Heart right ventricle (tissue), 16 donors: ENCODE measurements at regions not wholly inside any gene's neighbourhood (a gene's known extent, or its start where the extent isn't known, plus 50 kb on each side); places are given as distances from the start of the nearest gene placed in this dataset.

Experiments
- ATAC-seq, 8 donors: fragments of 200-7000 bp; cut with Tn5 transposase; one replicate each; pipeline ENCODE4 v1.9.1; 2020; ENCODE audit warnings: mild to moderate bottlenecking in 8 of 8, moderate library complexity in 8 of 8, moderate number of reproducible peaks in 1 of 8
- DNase-seq, 2 donors: peaks; one replicate each; pipeline ENCODE4 v3.0.0-alpha.2; 2020
- H3K27ac ChIP-seq, 10 donors: fragments of 200-600 bp; sonication (generic) in 2 of 10; one replicate each; pipeline versions ENCODE4 v1.5.0 to v1.8.0; 2020 to 2022; ENCODE audit warnings: mild to moderate bottlenecking in 3 of 10
- H3K27me3 ChIP-seq, 7 donors: fragments of 200-600 bp; one replicate each; pipeline ENCODE4 v1.8.0; 2021 to 2022; ENCODE audit warnings: mild to moderate bottlenecking in 2 of 7
- H3K36me3 ChIP-seq, 9 donors: fragments of 200-600 bp; sonication (generic) in 1 of 9; one replicate each; pipeline versions ENCODE4 v1.5.0 to v1.8.0; 2020 to 2022; ENCODE audit warnings: mild to moderate bottlenecking in 2 of 9
- H3K4me1 ChIP-seq, 9 donors: fragments of 200-600 bp; sonication (generic) in 1 of 9; one replicate each; pipeline versions ENCODE4 v1.5.0 to v1.8.0; 2020 to 2022; ENCODE audit warnings: mild to moderate bottlenecking in 4 of 9
- H3K4me3 ChIP-seq, 10 donors: fragments of 200-600 bp; sonication (generic) in 2 of 10; one replicate each; pipeline versions ENCODE4 v1.5.0 to v1.8.0; 2020 to 2022; ENCODE audit warnings: mild to moderate bottlenecking in 7 of 10, moderate library complexity in 2 of 10
- H3K9me3 ChIP-seq, 11 donors: fragments of 200-600 bp in 10 of 11; sonication (generic) in 2 of 11; one replicate each; pipeline versions ENCODE4 v1.5.0 to v1.8.0; 2013 to 2022; ENCODE audit warnings: mild to moderate bottlenecking in 2 of 11, control low read depth in 1 of 11, moderate library complexity in 1 of 11
- WGBS, 2 donors: extraction: QIAGEN DNeasy Blood & Tissue Kit; methylation state at CpG; one replicate each; pipeline ENCODE4 v1.1.7; 2013; ENCODE audit warnings: inconsistent platforms in 1 of 2; 5-methylcytosine and 5-hydroxymethylcytosine counted together
- intact Hi-C, 10 donors: fragments of 100-400 bp; cut with DNase I; formaldehyde crosslinking; loops; one replicate each; pipeline versions ENCODE4 v1.11.1 to v1.14.2; 2022
- TF ChIP-seq, protein P1 (sequence below), 9 donors: fragments of 200-600 bp; sonication (generic) in 2 of 9; IDR thresholded peaks; one replicate each; pipeline versions ENCODE4 v1.5.0 to v1.8.0; 2021 to 2022; ENCODE audit warnings: antibody characterized with exemption in 9 of 9, mild to moderate bottlenecking in 5 of 9, moderate library complexity in 1 of 9
- donor health status: Arrhythmogenic right ventricular cardiomyopathy.
- donor health status: ischemic (EF 13 %, LVEDD 7.1; RV severe dilation, severe dysfunction).
- donor health status: healthy with polysubstance abuse.
- donor health status: DM: no; HTN: yes; CAD: no.
- donor health status: DM: no; HTN: no; CAD: no.
- donor health status: ischemic (EF 25% LVEDD 6.9; RV normal size, moderate dysfunction).
- donor health status: ischemic (EF 25% LVEDD 5.7; RV mildly dilated, moderate dysfunction).
- donor health status: healthy.
- donor health status: DM: yes; HTN: yes; CAD: no.
- donor health status: Ischemic cardiomyopathy.
- donor health status: ischemic (EF 35%, LVEDD 5.7; RV mildly dilated, moderate dysfunction).
- donor health status: nonischemic (EF 11% LVEDD 7.7; RV severe dilation, severe dysfunction).
- donor health status: DM: yes; HTN: yes; CAD: no.
- donor health status: PGD.
- donor health status: ischemic (EF 29% LVEDD 5.4; RV normal size, mild dysfunction).
- donor health status: nonischemic (EF 23%, LVEDD 6.1; RV moderate dilation, normal function).

DNA sequence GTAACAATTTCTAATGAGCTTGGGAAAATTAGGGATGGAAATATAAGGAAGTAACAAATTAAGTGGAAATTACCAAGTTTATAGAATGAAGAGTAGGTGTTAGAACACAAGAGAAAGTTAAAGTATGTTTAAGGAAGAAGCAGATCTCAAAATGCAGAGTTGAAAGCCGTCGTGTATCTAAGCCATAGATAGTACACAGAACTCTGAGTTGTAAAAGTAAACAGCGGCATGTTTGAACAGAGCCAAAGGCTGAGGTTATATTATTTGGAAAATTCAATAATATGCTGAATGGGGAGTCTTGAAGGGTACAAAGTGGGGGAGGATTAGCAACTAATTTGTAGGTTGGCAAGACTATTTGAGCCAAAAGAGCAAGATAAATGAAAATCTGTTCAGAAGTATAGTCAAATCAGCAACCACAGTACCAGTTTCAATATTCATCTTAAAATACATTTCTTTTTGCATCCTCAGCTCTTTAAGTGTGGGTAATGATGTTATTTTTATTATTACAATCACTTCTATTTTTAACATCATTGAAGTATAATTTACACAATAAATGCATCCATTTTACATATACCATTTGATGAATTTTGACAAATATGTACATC lies 594.8 kb upstream of the ANO3 start:
- Histone ChIP-seq H3K4me1 (no peaks in the 10 kb centered on the region), H3K9me3 (peaks cover 0 to 5% (median 0%) of the 10 kb centered on the region in 11 donors), H3K4me3 (no peak overlapping the region), H3K36me3 (no peaks in the 10 kb centered on the region), H3K27me3 (no peaks in the 10 kb centered on the region), H3K27ac (no peak overlapping the region)
- TF ChIP-seq, protein P1, sequence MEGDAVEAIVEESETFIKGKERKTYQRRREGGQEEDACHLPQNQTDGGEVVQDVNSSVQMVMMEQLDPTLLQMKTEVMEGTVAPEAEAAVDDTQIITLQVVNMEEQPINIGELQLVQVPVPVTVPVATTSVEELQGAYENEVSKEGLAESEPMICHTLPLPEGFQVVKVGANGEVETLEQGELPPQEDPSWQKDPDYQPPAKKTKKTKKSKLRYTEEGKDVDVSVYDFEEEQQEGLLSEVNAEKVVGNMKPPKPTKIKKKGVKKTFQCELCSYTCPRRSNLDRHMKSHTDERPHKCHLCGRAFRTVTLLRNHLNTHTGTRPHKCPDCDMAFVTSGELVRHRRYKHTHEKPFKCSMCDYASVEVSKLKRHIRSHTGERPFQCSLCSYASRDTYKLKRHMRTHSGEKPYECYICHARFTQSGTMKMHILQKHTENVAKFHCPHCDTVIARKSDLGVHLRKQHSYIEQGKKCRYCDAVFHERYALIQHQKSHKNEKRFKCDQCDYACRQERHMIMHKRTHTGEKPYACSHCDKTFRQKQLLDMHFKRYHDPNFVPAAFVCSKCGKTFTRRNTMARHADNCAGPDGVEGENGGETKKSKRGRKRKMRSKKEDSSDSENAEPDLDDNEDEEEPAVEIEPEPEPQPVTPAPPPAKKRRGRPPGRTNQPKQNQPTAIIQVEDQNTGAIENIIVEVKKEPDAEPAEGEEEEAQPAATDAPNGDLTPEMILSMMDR (IDR thresholded peaks at IDR 0.05): no peak
- intact Hi-C loops: no loop called here
- WGBS, 2 donors: 73 to 79% methylated on average over 3 of the region's 3 CpGs
- DNase-seq: no peak
- no peak for ATAC-seq

DNA sequence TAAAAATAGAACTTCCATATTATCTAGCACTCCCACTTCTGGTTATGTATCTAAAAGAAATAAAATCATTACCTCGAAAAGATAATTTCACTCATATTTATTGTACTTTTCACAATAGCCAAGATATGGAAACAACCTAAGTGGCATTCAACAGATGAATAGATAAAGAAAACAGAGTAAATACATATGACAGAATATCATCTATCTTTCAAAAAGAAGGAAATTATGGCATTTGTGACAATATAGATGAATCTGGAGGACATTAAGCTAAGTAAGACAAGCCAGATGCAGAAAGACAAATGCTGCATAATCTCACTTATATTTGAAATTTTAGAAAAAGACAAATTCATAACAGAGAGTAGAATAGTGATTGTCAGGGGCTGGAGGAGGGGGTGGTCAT lies 590.0 kb upstream of the ANO3 start:
- 0 to 43% methylated on average over 1 of the region's 1 CpG for WGBS, 2 donors
- Histone ChIP-seq H3K9me3 (no peaks in the 10 kb centered on the region), H3K4me3 (no peak overlapping the region)

DNA sequence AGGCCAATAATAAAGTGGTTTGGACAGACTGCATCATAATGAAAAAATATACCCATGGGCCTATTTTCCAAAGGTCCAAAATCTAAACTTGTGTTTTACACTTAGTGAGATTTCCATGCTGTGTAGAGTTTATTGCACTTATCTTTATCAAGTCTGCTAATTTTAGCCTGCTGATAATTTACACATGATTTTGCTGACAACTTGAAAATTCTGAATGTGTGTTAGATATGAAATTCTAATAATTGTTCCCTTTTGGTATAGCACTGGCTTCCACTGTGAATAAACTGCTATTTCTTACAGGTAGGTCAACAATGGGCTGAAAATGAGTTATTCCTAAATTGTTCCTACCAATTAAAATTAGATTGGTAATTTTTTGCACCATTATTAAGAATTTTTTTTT lies 589.1 kb upstream of the ANO3 start:
- no peak overlapping the region for H3K4me3 ChIP-seq
- TF ChIP-seq, protein P1 (IDR thresholded peaks at IDR 0.05): no peak
- no peak overlapping the region for H3K27ac ChIP-seq
- H3K36me3 ChIP-seq: no peaks in the 10 kb centered on the region
- intact Hi-C loops: no loop called here
- H3K27me3 ChIP-seq: no peaks in the 10 kb centered on the region
- ATAC-seq (no peak), DNase-seq (no peak)
- no peaks in the 10 kb centered on the region for H3K4me1 ChIP-seq
- no peaks in the 10 kb centered on the region for H3K9me3 ChIP-seq

More for the DNA sequence above, 590.0 kb upstream of the ANO3 start:
- no peaks in the 10 kb centered on the region for H3K36me3 ChIP-seq
- intact Hi-C loops: no loop called here
- TF ChIP-seq, protein P1 (IDR thresholded peaks at IDR 0.05): no peak
- H3K4me1 ChIP-seq: no peaks in the 10 kb centered on the region
- H3K27me3 ChIP-seq: no peaks in the 10 kb centered on the region
- no peak overlapping the region for H3K27ac ChIP-seq
- ATAC-seq (no peak), DNase-seq (no peak)

DNA sequence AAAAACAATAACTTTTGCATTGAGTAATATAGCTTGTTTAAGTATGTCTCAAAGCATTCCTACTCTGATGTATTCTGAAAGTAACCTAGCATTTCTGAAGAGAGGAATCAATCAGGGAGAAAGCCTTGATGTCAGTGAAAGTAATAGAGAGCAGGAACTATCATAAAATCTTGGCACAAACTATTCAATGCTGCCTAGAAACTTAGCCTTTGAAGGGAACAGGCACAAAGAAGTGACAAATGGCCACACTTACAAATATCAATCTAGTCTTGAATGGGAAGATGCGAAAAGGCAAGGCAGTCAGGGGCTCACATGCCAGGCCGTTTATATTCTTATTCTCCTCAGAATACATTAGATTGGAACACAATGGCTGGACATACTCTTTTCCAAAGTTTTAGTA lies 576.5 kb upstream of the ANO3 start:
- intact Hi-C loops: no loop called here
- TF ChIP-seq, protein P1 (IDR thresholded peaks at IDR 0.05): no peak
- peaks cover 0 to 26% (median 0%) of the 10 kb centered on the region in 11 donors for H3K9me3 ChIP-seq
- no peaks in the 10 kb centered on the region for H3K4me1 ChIP-seq
- H3K36me3 ChIP-seq: no peaks in the 10 kb centered on the region
- ATAC-seq (no peak), DNase-seq (no peak)
- no peaks in the 10 kb centered on the region for H3K27me3 ChIP-seq
- H3K27ac ChIP-seq: no peak overlapping the region
- no peak overlapping the region for H3K4me3 ChIP-seq
- WGBS, 2 donors: 43 to 59% methylated on average over 2 of the region's 2 CpGs
